ENCODE measurements at regions not wholly inside any gene's neighbourhood (a gene's known extent, or its start where the extent isn't known, plus 50 kb on each side); places are given as distances from the start of the nearest gene placed in this dataset.
A peak's percentile ranks its signal among the peaks of the same experiment; 100 is the strongest.

DNA sequence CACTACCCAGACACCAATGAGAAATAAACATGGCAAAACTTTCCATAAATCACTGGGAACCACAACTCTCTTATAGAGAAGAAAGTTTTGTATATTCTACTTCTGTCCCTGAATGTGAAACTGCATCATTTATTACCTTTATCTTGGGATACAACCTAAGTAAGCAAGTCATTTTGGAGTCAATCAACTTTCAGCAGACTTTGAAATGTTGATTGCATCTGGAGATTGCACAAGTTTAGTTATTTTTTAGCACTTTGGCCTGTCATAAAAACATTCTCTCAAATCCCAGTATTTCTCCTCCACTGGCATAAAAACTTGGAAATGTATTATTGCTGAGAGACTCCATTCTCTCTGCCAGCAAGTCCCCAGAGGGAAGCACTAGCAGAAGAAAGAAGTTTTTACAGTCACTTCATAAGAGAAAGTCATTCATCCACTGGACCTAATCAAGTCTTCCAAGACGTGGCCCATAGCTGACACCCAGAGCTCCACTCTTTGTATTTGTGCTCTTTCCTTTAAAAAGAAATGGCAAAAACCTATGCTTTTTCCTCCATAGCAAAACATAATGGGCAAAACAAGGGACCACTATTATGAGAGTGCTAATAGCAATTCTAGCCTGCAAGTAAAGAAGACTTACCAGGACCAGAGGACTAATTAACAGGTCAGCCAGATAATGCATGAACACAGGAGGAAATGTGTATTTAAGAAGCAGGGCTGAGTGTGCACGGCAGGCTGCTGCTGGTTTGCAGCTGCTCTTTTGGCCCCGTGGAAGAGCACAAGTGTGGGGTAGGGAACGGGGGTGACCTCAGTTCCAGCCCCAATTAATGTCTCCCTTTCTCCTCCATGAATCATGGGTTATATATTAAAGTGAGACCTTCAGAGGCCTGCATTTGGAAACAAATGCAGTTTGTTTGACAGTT is 171.5 kb downstream of the INO80D start:
- TF ChIP-seq, protein P1, sequence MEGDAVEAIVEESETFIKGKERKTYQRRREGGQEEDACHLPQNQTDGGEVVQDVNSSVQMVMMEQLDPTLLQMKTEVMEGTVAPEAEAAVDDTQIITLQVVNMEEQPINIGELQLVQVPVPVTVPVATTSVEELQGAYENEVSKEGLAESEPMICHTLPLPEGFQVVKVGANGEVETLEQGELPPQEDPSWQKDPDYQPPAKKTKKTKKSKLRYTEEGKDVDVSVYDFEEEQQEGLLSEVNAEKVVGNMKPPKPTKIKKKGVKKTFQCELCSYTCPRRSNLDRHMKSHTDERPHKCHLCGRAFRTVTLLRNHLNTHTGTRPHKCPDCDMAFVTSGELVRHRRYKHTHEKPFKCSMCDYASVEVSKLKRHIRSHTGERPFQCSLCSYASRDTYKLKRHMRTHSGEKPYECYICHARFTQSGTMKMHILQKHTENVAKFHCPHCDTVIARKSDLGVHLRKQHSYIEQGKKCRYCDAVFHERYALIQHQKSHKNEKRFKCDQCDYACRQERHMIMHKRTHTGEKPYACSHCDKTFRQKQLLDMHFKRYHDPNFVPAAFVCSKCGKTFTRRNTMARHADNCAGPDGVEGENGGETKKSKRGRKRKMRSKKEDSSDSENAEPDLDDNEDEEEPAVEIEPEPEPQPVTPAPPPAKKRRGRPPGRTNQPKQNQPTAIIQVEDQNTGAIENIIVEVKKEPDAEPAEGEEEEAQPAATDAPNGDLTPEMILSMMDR (IDR thresholded peaks at IDR 0.05): no peak
- TF ChIP-seq POLR2AphosphoS5 (IDR thresholded peaks at IDR 0.05): peak in 1 of 3 donors; percentile 24
- no peak for TF ChIP-seq POLR2A (IDR thresholded peaks at IDR 0.05)

Data from transverse colon (tissue), 4 donors.